HepG2 (cell line): ENCODE measurements at regions not wholly inside any gene's neighbourhood (a gene's known extent, or its start where the extent isn't known, plus 50 kb on each side); places are given as distances from the start of the nearest gene placed in this dataset.

Experiments used
- ATAC-seq: fragments of 200-7000 bp; cut with Tn5 transposase; 3 replicates; pipeline ENCODE4 v1.9.1; 2020; ENCODE audit warnings: mild to moderate bottlenecking, moderate library complexity
- BruUV-seq: library from RNA; stranded (reverse); fragments of 400-500 nt; replicated peaks from 2 replicates; lab custom pipeline; 2021; lab: Mats Ljungman, UMichigan
- CTCF ChIA-PET: fragments of 300-600 bp; formaldehyde crosslinking; extraction: SDS; loops from one replicate; lab custom pipeline; 2021; ENCODE audit warnings: low total read pairs, inconsistent platforms, low intra/inter-chr PET ratio; lab: Yijun Ruan, JAX
- POLR2A ChIA-PET: fragments of 350-600 bp; sonication (Branson Sonifier 250); formaldehyde crosslinking; loops from one replicate; lab custom pipeline; 2020; ENCODE audit warnings: antibody characterized with exemption, inconsistent platforms; lab: Yijun Ruan, JAX
- DNase-seq: peaks from one replicate; pipeline ENCODE4 v3.0.0-alpha.2; 2015; ENCODE audit warnings: low spot score
- FAIRE-seq: peaks from 3 replicates; lab custom pipeline; 2011; peaks lifted over from hg19 to GRCh38; lab: Jason Lieb, UNC
- H2AFZ ChIP-seq: one replicate; pipeline ENCODE4 v1.6.1; 2011; ENCODE audit warnings: low read length, inconsistent platforms
- H3K27ac ChIP-seq: fragments of 300-600 bp; 3 replicates; pipeline ENCODE4 v1.8.0; 2011; ENCODE audit warnings: mixed run types, mild to moderate bottlenecking, mixed read lengths, low read length, inconsistent platforms; ENCODE audit not compliant: insufficient read depth; ENCODE audit errors: extremely low read length
- H3K27me3 ChIP-seq, 2 experiments: fragments of 200-600 bp in 1 of 2; 2 replicates in 1 of 2; 3 replicates in 1 of 2; pipeline versions ENCODE4 v1.6.0 to v1.8.0; 2011; ENCODE audit warnings: low read length in 2 of 2, mild to moderate bottlenecking in 2 of 2, moderate library complexity in 2 of 2, inconsistent platforms in 1 of 2; ENCODE audit not compliant: insufficient read depth in 2 of 2, control insufficient read depth in 1 of 2
- H3K36me3 ChIP-seq, 2 experiments: fragments of 200-600 bp in 1 of 2; replicated peaks in 1 of 2; 2 replicates in 1 of 2; 3 replicates in 1 of 2; pipeline versions ENCODE4 v1.5.1 to v1.8.0; 2011; ENCODE audit warnings: low read length in 2 of 2, inconsistent platforms in 1 of 2; ENCODE audit not compliant: insufficient read depth in 2 of 2, control insufficient read depth in 1 of 2
- H3K4me1 ChIP-seq: 2 replicates; pipeline ENCODE4 v1.5.1; 2012; ENCODE audit warnings: low read length, inconsistent platforms; ENCODE audit not compliant: insufficient read depth
- H3K4me2 ChIP-seq: 2 replicates; pipeline ENCODE4 v1.6.0; 2011; ENCODE audit warnings: low read depth, low read length, inconsistent platforms
- H3K4me3 ChIP-seq, 3 experiments: fragments of 200-600 bp in 1 of 3; sonication (generic), shearing (Covaris generic) in 1 of 3; replicated peaks in 1 of 3; 2 replicates each; pipeline ENCODE4 v1.5.1; 2011 to 2016; ENCODE audit warnings: low read length in 3 of 3, inconsistent platforms in 2 of 3, low read depth in 2 of 3, mild to moderate bottlenecking in 2 of 3, control low read depth in 1 of 3, mixed read lengths in 1 of 3; ENCODE audit not compliant: insufficient read depth in 1 of 3
- H3K79me2 ChIP-seq: one replicate; pipeline ENCODE4 v1.6.1; 2011; ENCODE audit warnings: low read length, inconsistent platforms; ENCODE audit not compliant: insufficient read depth
- H3K9ac ChIP-seq: 2 replicates; pipeline ENCODE4 v1.6.0; 2011; ENCODE audit warnings: mild to moderate bottlenecking, low read depth, low read length, inconsistent platforms; ENCODE audit not compliant: insufficient read depth
- H3K9me3 ChIP-seq: 2 replicates; pipeline ENCODE4 v1.5.1; 2012; ENCODE audit warnings: mild to moderate bottlenecking, low read length
- H4K20me1 ChIP-seq: 2 replicates; pipeline ENCODE4 v1.6.0; 2011; ENCODE audit warnings: inconsistent platforms, mild to moderate bottlenecking, low read length, moderate library complexity; ENCODE audit not compliant: insufficient read depth
- PHB2 ChIP-seq: fragments of 450-650 bp; IDR thresholded peaks from 2 replicates; pipeline ENCODE4 v1.6.1; 2018; ENCODE audit not compliant: partially characterized antibody
- SSRP1 ChIP-seq: IDR thresholded peaks from 2 replicates; pipeline ENCODE4 v1.6.1; 2016; ENCODE audit warnings: control low read depth
- ZNF660 ChIP-seq: sonication (generic); formaldehyde crosslinking; IDR thresholded peaks from 2 replicates; pipeline ENCODE4 v1.5.1; 2020; ENCODE audit warnings: mild to moderate bottlenecking, low read depth, missing genetic modification reagents, borderline replicate concordance
- ZSCAN30 ChIP-seq: sonication (generic); formaldehyde crosslinking; IDR thresholded peaks from 2 replicates; pipeline ENCODE4 v1.5.0; 2020; ENCODE audit warnings: mild to moderate bottlenecking, missing genetic modification reagents
- WGBS: methylation state at CpG from one replicate; pipeline ENCODE4 v1.1.6; 2017; ENCODE audit warnings: low lambda C conversion rate; 5-methylcytosine and 5-hydroxymethylcytosine counted together
- in situ Hi-C: cut with HindIII; loops from 2 replicates; pipeline ENCODE4 v1.10.0; 2017; ENCODE audit warnings: low pct_unique_long_range_greater_than_20kb; ENCODE audit not compliant: extremely low pct_ligation_motif_present
- intact Hi-C: fragments of 100-400 bp; cut with micrococcal nuclease; formaldehyde crosslinking; loops from one replicate; pipeline ENCODE4 v1.10.0; 2022; ENCODE audit not compliant: unreplicated experiment

GRCh38 chr5:62168506-62169281, 137.3 kb upstream of the KIF2A start:
- CTCF ChIA-PET = no interaction called here
- Histone ChIP-seq H3K36me3 (no peaks in the 10 kb centered on the region), H3K9ac (no peak overlapping the region), H3K27me3 (0 out of 5 replicates have a peak, but pooled peaks cover 0 to 7% of the 10 kb centered on the region in 2 experiments), H3K27ac (no peak overlapping the region), H2AFZ (no peak overlapping the region), H3K4me2 (no peak overlapping the region), H3K9me3 (no peaks in the 10 kb centered on the region), H3K4me1 (no peaks in the 10 kb centered on the region), H4K20me1 (no peaks in the 10 kb centered on the region), H3K4me3 (no peak overlapping the region), H3K79me2 (no peaks in the 10 kb centered on the region)
- 7% methylated on average over 3 of the region's 7 CpGs for WGBS
- POLR2A ChIA-PET = no interaction called here
- DNase-seq (no peak), ATAC-seq (no peak), FAIRE-seq (no peak)
- no TSS peak for BruUV-seq
- intact Hi-C loops (no loop called here), in situ Hi-C loops (no loop called here)
- no peak for TF ChIP-seq SSRP1 (CRISPR knock-in tag)
- no peak for TF ChIP-seq PHB2
- TF ChIP-seq ZNF660 = no peak

DNA sequence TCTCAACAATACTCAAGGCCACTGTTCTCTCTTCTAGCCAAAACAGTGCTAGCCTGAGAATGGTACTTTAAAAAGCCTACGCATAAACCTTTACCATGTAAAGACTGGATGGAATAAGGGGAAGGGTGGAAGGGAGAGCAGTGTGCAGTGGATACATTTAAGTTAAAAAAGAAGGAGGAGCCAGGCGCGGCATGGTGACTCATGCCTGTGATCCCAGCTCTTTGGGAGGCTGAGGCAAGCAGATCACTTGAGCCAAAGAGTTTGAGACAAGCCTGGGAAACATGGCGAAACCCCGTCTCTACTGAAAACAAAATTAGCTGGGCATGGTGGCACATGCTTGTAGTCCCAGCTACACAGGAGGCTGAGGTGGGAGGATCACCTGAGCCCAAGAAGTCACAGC, 127.7 kb upstream of the KIF2A start:
- no peaks in the 10 kb centered on the region for H3K36me3 ChIP-seq
- CTCF ChIA-PET = no interaction called here
- H4K20me1 ChIP-seq = no peaks in the 10 kb centered on the region
- POLR2A ChIA-PET = no interaction called here
- no peak overlapping the region for H3K4me2 ChIP-seq
- intact Hi-C loops (no loop called here), in situ Hi-C loops (no loop called here)
- DNase-seq (no peak), FAIRE-seq (no peak), ATAC-seq (no peak)
- no peaks in the 10 kb centered on the region for H3K79me2 ChIP-seq
- 3% methylated on average over 5 of the region's 5 CpGs for WGBS
- H3K9me3 ChIP-seq = no peaks in the 10 kb centered on the region
- H3K27me3 ChIP-seq = peaks cover 0 to 3% of the 10 kb centered on the region in 2 experiments; a peak in 1 of 5 replicates
- no peak overlapping the region for H3K4me3 ChIP-seq
- BruUV-seq = no TSS peak
- TF ChIP-seq ZSCAN30 = no peak
- H3K4me1 ChIP-seq = no peaks in the 10 kb centered on the region
- no peak overlapping the region for H2AFZ ChIP-seq
- no peak overlapping the region for H3K27ac ChIP-seq
- no peak overlapping the region for H3K9ac ChIP-seq
